ENCODE measurements at regions not wholly inside any gene's neighbourhood (a gene's known extent, or its start where the extent isn't known, plus 50 kb on each side); places are given as distances from the start of the nearest gene placed in this dataset.

DNA sequence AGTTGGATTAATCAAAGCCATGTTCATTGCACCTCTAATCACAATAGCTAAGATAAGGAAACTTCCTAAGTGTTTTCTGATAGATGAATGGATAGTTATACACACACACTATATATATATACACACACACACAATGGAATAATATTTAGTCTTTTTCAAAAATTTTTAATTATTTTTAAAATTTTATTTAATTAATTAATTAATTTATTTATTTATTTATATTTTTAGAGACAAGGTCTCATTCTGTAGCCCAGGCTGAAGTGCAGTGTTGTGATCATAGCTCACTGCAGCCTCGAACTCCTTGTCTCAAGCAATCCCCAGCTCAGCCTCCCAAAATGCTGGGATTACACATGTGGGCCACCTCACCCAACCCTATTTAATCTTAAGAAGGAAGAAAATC, 481.0 kb upstream of the TNP1 start:
- no peak overlapping the region for H3K4me3 ChIP-seq (ENCODE audit: low read depth, low read length)
- TF ChIP-seq, protein P1, sequence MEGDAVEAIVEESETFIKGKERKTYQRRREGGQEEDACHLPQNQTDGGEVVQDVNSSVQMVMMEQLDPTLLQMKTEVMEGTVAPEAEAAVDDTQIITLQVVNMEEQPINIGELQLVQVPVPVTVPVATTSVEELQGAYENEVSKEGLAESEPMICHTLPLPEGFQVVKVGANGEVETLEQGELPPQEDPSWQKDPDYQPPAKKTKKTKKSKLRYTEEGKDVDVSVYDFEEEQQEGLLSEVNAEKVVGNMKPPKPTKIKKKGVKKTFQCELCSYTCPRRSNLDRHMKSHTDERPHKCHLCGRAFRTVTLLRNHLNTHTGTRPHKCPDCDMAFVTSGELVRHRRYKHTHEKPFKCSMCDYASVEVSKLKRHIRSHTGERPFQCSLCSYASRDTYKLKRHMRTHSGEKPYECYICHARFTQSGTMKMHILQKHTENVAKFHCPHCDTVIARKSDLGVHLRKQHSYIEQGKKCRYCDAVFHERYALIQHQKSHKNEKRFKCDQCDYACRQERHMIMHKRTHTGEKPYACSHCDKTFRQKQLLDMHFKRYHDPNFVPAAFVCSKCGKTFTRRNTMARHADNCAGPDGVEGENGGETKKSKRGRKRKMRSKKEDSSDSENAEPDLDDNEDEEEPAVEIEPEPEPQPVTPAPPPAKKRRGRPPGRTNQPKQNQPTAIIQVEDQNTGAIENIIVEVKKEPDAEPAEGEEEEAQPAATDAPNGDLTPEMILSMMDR (IDR thresholded peaks at IDR 0.05; ENCODE audit: low read depth, low read length): no peak
- TF ChIP-seq MYC (IDR thresholded peaks at IDR 0.05; ENCODE audit: low read depth, low read length) (no peak), POLR2A (IDR thresholded peaks at IDR 0.05; ENCODE audit: extremely low read depth, insufficient read length) (no peak)
- TF ChIP-seq, protein P2, sequence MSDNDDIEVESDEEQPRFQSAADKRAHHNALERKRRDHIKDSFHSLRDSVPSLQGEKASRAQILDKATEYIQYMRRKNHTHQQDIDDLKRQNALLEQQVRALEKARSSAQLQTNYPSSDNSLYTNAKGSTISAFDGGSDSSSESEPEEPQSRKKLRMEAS (IDR thresholded peaks at IDR 0.05; ENCODE audit: low read depth, low read length): no peak
- DNase-seq (ENCODE audit: low read depth): no peak

DNA sequence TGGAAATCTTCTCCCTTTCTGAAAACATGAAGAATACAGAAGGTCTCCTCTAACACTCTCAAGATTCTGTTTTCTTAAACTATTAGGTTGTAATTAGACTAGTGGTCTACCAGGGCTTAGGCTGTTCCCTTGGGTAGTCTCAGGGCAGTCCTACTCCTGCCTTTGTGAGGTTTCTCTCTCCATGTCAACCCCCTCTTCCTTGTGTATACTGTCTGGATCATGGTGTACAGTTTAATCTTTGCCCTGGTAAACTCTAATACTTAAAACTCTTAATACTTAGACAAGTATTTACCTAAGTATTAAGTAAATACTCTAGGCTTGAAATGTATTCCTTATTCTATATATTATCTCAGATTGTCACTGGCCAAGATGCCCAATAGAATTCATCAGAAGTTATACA, 480.3 kb upstream of the TNP1 start:
- TF ChIP-seq, protein P2 (IDR thresholded peaks at IDR 0.05; ENCODE audit: low read depth, low read length): no peak
- TF ChIP-seq, protein P1 (IDR thresholded peaks at IDR 0.05; ENCODE audit: low read depth, low read length): no peak
- TF ChIP-seq POLR2A (IDR thresholded peaks at IDR 0.05; ENCODE audit: extremely low read depth, insufficient read length): no peak
- no peak for TF ChIP-seq MYC (IDR thresholded peaks at IDR 0.05; ENCODE audit: low read depth, low read length)
- no peak for DNase-seq (ENCODE audit: low read depth)
- H3K4me3 ChIP-seq (ENCODE audit: low read depth, low read length): no peak overlapping the region

DNA sequence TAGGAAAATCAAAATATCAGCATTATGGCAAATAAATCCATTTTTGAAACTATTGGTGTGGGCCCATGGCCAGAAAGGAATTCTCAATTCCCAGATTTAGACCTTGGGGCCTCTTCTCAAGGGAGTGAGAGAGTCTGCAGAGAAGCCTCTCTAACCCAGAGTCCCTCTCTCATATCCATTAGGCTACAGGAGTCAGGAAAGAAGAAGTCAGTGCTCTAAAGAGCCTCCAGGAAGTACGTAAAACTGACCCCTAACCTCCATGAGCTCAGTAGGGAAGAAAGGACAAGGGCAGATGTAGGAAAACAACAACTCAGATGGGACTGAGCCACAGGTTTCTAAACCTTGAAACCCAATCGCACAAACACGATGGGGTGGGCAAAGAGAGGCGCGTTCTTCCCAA, 479.9 kb upstream of the TNP1 start:
- no peak for TF ChIP-seq POLR2A (IDR thresholded peaks at IDR 0.05; ENCODE audit: extremely low read depth, insufficient read length)
- TF ChIP-seq MYC (IDR thresholded peaks at IDR 0.05; ENCODE audit: low read depth, low read length): no peak
- TF ChIP-seq, protein P1 (IDR thresholded peaks at IDR 0.05; ENCODE audit: low read depth, low read length): no peak
- TF ChIP-seq, protein P2 (IDR thresholded peaks at IDR 0.05; ENCODE audit: low read depth, low read length): no peak
- no peak overlapping the region for H3K4me3 ChIP-seq (ENCODE audit: low read depth, low read length)
- DNase-seq (ENCODE audit: low read depth): no peak

DNA sequence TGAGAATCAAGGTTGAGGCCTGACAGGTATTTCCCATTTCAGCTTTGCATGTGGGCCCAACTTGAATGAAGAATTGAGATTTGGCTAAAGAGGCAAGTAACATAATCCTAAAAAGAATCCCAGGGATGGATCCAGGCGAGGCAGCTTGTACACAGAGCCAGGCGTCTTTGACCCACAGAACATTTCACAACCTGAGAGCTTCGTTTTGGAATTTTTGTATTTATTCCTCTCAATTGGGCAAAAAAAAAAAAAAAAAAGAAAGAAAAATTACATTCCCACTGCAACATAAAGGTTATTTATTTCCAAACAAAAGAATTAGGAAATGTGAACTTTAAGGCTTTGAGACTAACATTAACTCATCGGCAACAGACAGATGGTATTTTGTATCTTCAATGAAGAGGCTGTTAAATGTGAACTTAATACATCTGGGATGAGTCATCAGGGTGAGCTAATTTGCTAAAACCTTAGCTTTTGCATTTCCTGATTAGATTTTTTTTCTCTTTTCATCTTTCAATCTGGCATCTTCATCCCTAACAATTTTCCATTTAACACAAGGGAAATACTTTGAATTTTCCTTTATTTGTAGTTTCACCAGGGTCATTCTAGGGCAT, 478.5 kb upstream of the TNP1 start:
- no peak for DNase-seq (ENCODE audit: low read depth)
- H3K4me3 ChIP-seq (ENCODE audit: low read depth, low read length): no peak overlapping the region
- TF ChIP-seq, protein P2 (IDR thresholded peaks at IDR 0.05; ENCODE audit: low read depth, low read length): no peak
- TF ChIP-seq POLR2A (IDR thresholded peaks at IDR 0.05; ENCODE audit: extremely low read depth, insufficient read length) (no peak), MYC (IDR thresholded peaks at IDR 0.05; ENCODE audit: low read depth, low read length) (no peak)
- TF ChIP-seq, protein P1 (IDR thresholded peaks at IDR 0.05; ENCODE audit: low read depth, low read length): no peak

DNA sequence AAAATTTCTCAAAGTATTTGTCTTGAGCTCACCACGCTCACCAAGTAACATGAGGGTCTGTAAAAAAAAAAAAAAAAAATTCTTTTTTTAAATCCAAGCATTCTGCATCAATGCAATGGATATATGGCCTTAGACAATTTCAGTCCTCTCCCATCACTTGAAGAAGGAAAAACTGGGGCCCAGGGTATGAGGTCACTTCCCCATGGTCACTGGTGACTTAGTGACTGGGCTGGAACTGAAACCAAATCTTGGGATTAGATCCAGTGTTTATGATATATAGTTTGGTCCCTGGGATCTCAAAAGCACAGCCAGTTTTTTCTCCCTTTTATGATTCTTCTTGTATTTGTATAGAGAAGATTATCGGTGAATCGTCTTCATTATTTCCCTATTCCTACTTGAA, 477.9 kb upstream of the TNP1 start:
- TF ChIP-seq, protein P1 (IDR thresholded peaks at IDR 0.05; ENCODE audit: low read depth, low read length): no peak
- no peak for DNase-seq (ENCODE audit: low read depth)

DNA sequence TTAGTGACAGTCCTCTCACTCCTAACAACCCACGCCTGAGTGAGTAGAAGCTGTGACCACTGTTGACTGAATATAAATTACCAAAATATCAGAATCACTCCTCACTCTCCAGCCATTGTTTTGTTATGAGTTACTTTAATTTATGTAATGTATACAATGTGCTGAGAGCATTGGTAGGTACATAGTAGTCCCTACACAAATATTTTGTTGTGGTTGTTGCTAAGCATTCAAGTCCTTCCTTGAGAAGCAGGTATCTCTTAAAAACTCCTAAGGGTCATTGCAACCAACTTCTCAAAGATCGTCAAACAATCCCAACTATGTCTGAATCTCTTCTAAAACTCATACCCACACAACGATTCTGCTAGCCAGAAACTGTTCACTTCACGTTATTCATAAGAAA, 476.8 kb upstream of the TNP1 start:
- no peak for DNase-seq (ENCODE audit: low read depth)
- TF ChIP-seq, protein P1 (IDR thresholded peaks at IDR 0.05; ENCODE audit: low read depth, low read length): no peak
- TF ChIP-seq MYC (IDR thresholded peaks at IDR 0.05; ENCODE audit: low read depth, low read length): no peak
- TF ChIP-seq, protein P2 (IDR thresholded peaks at IDR 0.05; ENCODE audit: low read depth, low read length): no peak
- TF ChIP-seq POLR2A (IDR thresholded peaks at IDR 0.05; ENCODE audit: extremely low read depth, insufficient read length): no peak
- no peak overlapping the region for H3K4me3 ChIP-seq (ENCODE audit: low read depth, low read length)

More for the DNA sequence above, 477.9 kb upstream of the TNP1 start:
- no peak overlapping the region for H3K4me3 ChIP-seq (ENCODE audit: low read depth, low read length)

All from NB4 (cell line).